ENCODE measurements at regions not wholly inside any gene's neighbourhood (a gene's known extent, or its start where the extent isn't known, plus 50 kb on each side); places are given as distances from the start of the nearest gene placed in this dataset.

DNA sequence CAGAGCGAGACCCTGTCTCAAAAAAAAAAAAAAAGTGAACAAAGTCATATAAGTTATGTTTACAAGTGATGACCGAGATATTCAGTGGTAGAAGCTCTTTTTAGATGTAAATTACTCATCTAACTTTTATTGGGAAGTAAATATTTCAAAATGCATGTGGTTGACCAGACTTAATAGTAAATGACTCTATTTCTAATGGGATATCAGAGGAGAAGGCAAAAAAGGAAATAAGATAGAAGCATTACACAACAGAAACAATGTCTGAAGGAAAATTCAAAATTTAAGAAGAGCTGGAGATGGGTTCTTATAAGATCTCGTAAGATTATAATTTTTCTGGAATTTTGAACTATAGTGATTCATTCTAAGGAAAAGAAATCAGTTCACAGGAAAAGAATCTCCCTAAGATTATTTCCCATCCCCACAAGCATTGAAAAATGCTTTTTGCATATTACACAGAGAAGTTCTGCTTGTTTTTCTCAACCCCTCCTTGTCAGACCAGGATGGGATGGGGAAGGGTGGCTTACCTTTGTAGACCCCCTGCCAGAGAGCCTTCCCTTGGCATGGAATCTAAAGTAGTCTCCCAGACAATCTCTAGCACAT is 63.1 kb upstream of the STK38L start:
- no peak for DNase-seq

DNA sequence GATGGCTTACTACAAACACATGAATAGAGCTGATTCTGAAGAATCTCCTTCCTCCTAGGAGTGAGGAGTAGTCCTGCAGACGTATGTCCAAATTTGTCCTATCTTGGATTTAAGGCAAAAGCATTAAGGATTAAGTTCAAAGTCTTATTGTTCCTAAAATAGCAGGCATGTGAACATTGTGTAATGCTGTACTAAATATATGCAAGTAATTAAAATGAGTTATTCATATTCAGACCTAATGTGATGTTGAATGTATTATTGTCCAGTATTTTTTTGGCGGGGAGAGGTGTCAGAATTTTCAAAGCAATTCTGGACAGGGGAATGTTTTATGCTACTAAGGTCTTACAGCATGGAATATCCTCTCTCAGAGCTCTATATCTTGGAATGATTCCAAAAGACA is 60.7 kb upstream of the STK38L start:
- no peak for DNase-seq

DNA sequence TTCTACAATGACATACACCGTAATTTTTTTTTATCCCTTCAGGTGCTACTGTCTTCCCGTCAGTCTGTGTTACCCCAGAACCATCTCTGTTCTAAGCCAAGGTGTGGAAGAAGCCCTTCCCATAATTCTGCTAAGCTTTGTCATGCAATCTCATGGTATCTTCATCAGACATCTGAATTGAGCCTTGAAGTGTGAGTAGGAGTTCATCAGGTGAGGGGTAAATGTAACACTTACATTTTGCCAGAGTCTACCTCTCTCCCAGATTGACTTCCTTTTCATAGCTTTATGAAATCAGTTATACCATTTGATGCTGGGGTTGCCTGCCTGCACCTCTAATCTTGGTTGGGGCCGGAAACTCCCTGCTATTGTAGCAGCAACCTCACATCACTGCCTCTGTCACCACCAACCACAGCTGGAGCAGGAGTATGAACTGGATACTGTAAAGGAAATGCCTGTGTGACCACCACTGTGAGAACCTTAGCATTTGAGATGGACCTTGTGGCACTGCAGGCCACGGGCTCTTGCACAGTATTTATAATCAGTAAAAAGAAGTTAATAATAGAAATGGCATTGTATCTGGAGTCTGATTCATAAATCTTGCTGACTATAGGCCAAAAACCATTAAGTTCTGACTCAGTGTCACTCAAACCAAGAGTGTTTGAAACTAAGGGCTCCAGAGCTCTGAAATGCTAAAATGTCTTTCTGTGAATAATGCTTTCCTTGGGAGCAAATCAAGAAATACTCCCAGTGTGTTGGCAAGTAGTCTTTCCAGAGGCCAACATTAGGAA is 58.7 kb upstream of the STK38L start:
- DNase-seq, result no peak

DNA sequence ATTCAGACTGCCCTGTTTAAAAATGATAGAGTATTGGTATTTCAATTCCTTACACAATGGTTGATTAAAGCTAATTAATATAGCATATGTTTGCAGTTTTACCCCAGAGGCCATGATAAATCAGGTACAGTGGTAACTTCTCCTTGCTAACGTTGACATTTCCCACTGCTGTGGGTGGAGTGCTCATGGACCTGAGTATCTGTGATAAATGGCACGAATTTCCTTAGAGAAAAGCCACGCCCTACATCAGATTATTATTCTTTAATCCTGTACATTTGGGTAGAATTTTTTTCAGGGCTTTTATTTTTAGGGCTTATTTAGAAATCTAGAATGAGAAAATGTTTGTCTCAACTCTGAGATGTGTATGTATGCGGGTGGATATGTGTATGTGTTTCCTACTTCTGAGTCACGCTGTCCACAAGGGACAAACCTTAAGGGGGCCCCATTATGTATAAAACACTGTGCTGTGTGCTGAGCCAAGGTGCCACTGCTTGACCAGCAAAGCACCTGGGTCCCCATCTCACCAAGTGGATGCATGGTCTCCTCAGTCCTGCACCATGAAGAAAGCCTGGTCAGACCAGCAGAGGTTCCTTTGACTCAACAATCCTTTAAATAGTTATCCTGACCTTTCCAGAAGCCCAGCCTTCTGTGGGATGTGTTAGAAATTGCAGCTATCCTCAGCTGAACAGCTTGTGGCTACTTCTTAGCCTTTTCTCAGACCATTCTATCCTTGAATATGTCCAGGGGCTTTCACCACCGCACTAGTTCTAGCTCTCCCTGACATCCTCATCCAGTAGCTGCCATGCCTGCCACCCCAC is 57.9 kb upstream of the STK38L start:
- no peak for DNase-seq

DNA sequence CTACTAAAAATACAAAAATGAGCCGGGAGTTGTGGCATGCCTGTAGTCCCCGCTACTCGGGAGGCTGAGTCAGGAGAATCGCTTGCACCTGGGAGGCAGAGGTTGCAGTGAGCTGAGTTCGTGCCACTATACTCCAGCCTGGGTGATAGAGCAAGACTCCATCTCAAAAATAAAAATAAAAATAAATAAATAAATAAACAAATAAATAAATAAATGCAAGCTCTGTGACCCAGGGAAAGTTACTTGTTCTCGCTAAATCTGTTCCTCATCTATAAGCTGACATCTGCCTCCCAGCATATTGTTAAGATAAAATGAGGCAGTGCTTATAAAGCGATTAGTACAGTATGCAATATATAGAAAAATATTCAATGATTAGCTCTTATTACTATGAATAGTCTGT is 56.4 kb upstream of the STK38L start:
- no peak for DNase-seq

DNA sequence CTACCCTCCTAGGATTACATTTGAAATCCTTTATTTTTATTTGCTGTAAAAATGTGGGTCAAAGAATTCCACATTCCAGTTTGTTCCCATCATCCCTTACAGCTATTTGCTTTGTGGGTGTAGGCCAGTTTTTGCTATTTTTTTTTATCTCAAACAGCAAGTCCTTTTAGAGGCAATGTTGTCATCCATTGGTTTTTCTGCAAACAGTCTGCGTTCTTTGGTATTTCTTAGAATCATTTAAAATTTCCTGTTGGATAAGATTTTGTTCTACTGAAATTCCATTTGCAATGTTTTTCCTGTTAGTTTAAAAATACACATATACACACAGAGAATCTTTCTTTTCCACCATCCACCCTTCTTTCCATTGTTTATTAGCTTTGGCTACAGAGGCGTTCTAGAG is 53.3 kb upstream of the STK38L start:
- DNase-seq, result no peak

DNA sequence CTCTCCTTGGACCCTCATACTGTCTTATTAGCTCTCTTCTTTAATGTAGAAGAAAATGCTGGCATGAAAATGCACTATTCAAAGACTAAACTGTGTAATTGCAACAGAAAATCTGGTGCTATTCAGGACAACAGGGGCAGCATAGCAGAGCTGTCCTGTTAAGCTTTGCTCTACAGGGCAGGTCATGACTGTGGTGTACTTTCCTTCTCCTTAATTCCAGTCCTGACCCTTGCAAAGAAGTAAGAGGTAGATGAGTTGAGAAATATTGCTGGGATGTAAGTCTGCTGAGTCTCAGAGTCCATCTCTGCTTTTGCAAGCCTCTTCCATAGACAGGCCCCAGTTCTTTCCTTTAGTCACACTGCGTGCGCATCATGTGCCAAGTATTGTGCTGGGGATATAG is 52.6 kb upstream of the STK38L start:
- DNase-seq, result no peak

DNA sequence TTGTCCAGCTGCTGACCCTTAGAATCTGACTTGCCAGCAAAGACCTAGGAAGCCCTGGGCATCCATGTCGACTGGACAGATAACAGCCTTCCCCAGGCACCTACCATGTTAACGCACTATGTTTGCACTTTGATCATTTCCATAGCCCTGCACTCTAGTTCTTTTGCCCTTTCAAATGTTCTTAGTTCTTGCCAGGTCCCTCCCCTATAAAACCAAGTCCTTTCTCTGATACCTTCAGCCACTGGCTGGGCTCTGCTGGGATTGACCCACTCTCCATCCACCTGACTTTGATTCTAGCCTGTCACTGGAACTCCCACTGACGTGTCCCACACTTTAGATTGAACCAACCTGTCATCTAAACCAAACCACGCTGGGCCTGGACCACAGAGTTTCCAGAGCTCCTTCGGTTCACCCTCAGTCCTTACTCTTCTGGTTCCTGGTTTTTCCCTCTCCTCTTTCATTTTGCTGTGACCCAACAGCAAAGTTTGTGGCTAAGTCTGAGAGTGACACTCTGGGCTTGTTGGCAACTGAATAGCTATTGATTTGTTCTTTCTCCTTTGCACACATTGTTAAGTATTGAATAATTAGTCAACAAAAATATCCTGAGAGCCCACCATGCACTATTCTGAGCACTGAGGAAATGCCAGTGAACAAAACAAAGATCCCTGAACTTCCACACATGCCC is 51.8 kb upstream of the STK38L start:
- no peak for DNase-seq

DNA sequence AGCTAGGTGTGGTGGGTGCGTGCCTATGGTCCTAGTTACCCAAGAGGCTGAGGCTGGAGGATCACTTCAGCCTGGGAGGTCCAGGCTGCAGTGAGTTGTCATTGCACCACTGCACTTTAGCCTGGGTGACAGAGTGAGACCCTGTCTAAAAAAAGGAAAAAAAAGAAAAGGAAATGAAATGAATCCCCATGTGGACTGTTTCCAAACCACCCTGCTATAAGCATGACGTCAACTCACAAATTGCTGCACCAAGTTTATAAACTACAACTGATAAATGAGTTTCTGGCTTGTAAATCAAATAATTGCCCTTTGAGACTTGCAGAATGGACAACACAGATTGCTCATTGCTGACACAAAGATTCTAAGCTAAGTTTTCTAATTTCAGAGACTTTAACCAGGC is 51.0 kb upstream of the STK38L start:
- no peak for DNase-seq

DNA sequence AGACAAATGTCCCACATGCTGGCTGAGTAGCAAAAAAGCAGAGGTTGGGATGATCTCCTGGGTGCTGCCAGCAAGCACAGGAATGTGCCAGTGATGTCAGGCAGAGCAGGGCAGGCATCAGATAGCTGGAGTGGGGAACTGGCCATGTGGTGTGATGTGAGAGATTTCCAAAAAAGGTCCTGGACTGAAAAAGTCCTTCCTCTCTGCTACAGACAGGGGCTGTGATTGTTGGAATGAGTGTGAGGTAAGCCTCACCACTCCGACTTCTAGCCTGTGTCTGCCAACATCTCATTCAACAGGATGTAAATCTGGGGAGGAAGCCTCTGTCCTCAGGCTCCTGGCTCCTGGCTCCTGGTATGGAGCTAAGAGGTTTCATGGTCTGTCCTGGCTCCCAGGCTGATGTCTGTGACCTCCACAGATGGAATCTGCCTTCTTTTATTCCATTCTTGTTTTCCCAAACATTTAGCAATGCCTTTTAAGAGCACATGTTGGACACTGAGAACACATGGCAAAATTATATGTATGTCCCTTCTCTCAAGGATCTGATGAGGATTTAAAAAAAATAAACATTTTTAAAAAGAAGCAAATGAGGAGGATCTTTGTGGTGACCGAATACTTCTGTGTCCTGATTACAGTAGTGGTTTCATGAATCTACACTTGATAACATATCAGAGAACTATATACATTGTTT is 50.1 kb upstream of the STK38L start:
- no peak for DNase-seq
